ENCODE measurements at regions not wholly inside any gene's neighbourhood (a gene's known extent, or its start where the extent isn't known, plus 50 kb on each side); places are given as distances from the start of the nearest gene placed in this dataset.

DNA sequence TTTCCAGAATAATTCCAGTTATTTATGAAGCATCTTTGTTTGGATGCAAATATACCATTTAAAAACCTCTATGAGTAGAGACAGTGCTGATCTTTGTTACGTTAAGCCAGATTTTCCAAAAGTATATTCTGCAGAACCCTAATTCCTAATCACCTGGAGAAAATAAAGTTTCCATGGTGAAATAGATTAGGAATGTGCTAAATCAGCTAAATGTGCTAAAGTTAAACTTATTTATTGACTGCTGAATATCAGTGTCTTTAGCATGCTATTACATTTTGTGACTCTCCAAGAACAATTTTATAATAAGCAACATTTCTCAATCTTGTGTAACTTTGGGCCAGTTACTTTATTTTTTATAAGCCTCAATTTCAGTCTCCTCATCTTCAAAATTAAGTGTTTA is 196.3 kb upstream of the NFIA start:
- H3K27ac ChIP-seq: no peak overlapping the region
- no peaks in the 10 kb centered on the region for H3K36me3 ChIP-seq
- no peaks in the 10 kb centered on the region for H3K4me1 ChIP-seq
- no peaks in the 10 kb centered on the region for H3K27me3 ChIP-seq
- intact Hi-C loops (cut with DNase I; ENCODE audit: low total_unique reads): no loop called here
- H3K4me3 ChIP-seq: no peak overlapping the region
- no peak for DNase-seq
- no peaks in the 10 kb centered on the region for H3K9me3 ChIP-seq
- TF ChIP-seq CTCF (IDR thresholded peaks at IDR 0.05): no peak

- no peaks in the 10 kb centered on the region for H3K36me3 ChIP-seq
- intact Hi-C loops (cut with DNase I; ENCODE audit: low total_unique reads): no loop called here
- DNase-seq: no peak
- TF ChIP-seq CTCF (IDR thresholded peaks at IDR 0.05) (no peak), POLR2A (IDR thresholded peaks at IDR 0.05) (no peak)
- no peak overlapping the region for H3K27ac ChIP-seq
- no peaks in the 10 kb centered on the region for H3K9me3 ChIP-seq
- no peaks in the 10 kb centered on the region for H3K4me1 ChIP-seq
- H3K4me3 ChIP-seq: no peak overlapping the region
- no peaks in the 10 kb centered on the region for H3K27me3 ChIP-seq
Observed at GRCh38 chr1:60880202-60880601, 202.2 kb upstream of the NFIA start.

DNA sequence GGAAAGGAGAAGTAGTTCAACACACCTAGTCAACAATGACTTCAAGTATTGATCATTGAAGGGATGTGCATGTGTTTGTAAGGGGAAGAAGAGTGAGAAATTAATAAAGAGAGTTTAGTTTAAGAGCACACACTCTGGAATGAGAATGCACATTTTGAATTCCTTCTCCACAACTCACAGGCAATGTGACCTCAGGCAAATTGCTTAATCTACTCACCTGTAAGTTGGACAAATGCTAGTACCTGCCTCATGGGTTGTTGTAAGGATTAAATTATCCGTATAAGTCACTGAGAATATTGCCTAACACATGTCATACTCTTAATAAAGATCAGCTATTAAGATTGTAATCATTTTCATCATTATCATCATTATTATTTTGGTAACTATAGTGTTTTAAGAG is 204.0 kb upstream of the NFIA start:
- TF ChIP-seq CTCF (IDR thresholded peaks at IDR 0.05) (no peak), POLR2A (IDR thresholded peaks at IDR 0.05) (no peak)
- no peaks in the 10 kb centered on the region for H3K36me3 ChIP-seq
- no peaks in the 10 kb centered on the region for H3K27me3 ChIP-seq
- H3K4me1 ChIP-seq: no peaks in the 10 kb centered on the region
- no peak for DNase-seq
- H3K4me3 ChIP-seq: no peak overlapping the region
- no peak overlapping the region for H3K27ac ChIP-seq
- H3K9me3 ChIP-seq: no peaks in the 10 kb centered on the region
- intact Hi-C loops (cut with DNase I; ENCODE audit: low total_unique reads): no loop called here

GRCh38 chr1:60877376-60877775 is 205.0 kb upstream of the NFIA start:
- Histone ChIP-seq H3K36me3 (no peaks in the 10 kb centered on the region), H3K27ac (no peak overlapping the region), H3K27me3 (no peaks in the 10 kb centered on the region), H3K4me3 (no peak overlapping the region), H3K4me1 (no peaks in the 10 kb centered on the region), H3K9me3 (no peaks in the 10 kb centered on the region)
- intact Hi-C loops (cut with DNase I; ENCODE audit: low total_unique reads): no loop called here
- no peak for TF ChIP-seq CTCF (IDR thresholded peaks at IDR 0.05)
- no peak for TF ChIP-seq POLR2A (IDR thresholded peaks at IDR 0.05)
- no peak for DNase-seq

DNA sequence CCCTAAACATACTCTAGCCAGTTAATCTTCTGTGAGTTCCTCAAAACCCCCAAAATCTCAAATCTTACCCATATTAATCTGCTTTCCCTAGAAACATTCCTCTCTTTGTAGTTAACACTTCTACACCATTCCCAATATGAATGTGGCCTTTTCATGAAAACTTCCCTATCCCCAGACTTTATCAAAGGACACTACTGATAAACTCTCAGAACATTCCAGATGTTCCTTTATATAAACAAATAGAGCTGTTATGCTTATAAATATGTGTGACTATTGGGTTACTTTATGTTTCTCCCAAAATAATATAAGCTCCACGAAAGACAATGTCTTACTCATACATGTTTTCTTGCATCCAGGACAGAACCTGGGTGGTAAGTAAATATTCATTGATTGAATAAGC is 205.4 kb upstream of the NFIA start:
- TF ChIP-seq CTCF (IDR thresholded peaks at IDR 0.05) (no peak), POLR2A (IDR thresholded peaks at IDR 0.05) (no peak)
- no peaks in the 10 kb centered on the region for H3K36me3 ChIP-seq
- intact Hi-C loops (cut with DNase I; ENCODE audit: low total_unique reads): no loop called here
- no peak overlapping the region for H3K4me3 ChIP-seq
- H3K27me3 ChIP-seq: no peaks in the 10 kb centered on the region
- DNase-seq: no peak
- no peaks in the 10 kb centered on the region for H3K4me1 ChIP-seq
- H3K9me3 ChIP-seq: no peaks in the 10 kb centered on the region
- no peak overlapping the region for H3K27ac ChIP-seq
